ENCODE measurements at regions not wholly inside any gene's neighbourhood (a gene's known extent, or its start where the extent isn't known, plus 50 kb on each side); places are given as distances from the start of the nearest gene placed in this dataset.
A peak's percentile ranks its signal among the peaks of the same experiment; 100 is the strongest.
"Not testable (repeated sequence)": the region's sequence is repeated elsewhere in the genome, so short reads cannot be mapped to it uniquely, and the experiment has no call there.

GRCh38 chr10:8168836-8169235 is 114.3 kb downstream of the GATA3 start:
- no peaks in the 10 kb centered on the region for H3K36me3 ChIP-seq
- H3K9me3 ChIP-seq = no peaks in the 10 kb centered on the region
- no peak overlapping the region for H3K4me3 ChIP-seq
- no peak overlapping the region for H3K27ac ChIP-seq
- H3K27me3 ChIP-seq = no peaks in the 10 kb centered on the region
- no peaks in the 10 kb centered on the region for H3K4me1 ChIP-seq
- no peak for DNase-seq
- no peak for TF ChIP-seq POLR2A (IDR thresholded peaks at IDR 0.05)
- TF ChIP-seq, protein P1, sequence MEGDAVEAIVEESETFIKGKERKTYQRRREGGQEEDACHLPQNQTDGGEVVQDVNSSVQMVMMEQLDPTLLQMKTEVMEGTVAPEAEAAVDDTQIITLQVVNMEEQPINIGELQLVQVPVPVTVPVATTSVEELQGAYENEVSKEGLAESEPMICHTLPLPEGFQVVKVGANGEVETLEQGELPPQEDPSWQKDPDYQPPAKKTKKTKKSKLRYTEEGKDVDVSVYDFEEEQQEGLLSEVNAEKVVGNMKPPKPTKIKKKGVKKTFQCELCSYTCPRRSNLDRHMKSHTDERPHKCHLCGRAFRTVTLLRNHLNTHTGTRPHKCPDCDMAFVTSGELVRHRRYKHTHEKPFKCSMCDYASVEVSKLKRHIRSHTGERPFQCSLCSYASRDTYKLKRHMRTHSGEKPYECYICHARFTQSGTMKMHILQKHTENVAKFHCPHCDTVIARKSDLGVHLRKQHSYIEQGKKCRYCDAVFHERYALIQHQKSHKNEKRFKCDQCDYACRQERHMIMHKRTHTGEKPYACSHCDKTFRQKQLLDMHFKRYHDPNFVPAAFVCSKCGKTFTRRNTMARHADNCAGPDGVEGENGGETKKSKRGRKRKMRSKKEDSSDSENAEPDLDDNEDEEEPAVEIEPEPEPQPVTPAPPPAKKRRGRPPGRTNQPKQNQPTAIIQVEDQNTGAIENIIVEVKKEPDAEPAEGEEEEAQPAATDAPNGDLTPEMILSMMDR (IDR thresholded peaks at IDR 0.05) = no peak

DNA sequence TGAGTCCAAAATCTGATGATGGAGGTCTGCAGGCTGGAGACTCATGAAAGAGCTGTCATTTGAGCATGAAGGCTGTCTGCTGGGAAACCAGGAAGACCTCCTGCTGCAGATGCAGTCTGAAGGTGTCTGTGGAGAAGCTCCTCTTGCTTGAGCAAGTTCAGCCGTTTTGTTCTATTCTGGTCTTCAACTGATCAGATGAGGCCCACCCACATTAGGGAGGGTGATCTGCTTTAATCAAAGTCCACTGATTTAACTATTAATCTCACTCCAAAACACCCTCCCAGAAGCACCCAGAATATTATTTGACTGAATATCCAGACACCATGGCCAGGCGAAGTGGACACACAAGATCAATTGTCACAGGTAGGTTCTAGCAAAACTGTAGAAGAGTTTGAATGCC is 116.5 kb downstream of the GATA3 start:
- TF ChIP-seq POLR2A (IDR thresholded peaks at IDR 0.05) = no peak
- TF ChIP-seq, protein P1 (IDR thresholded peaks at IDR 0.05) = no peak
- no peaks in the 10 kb centered on the region for H3K9me3 ChIP-seq
- no peak overlapping the region for H3K27ac ChIP-seq
- H3K27me3 ChIP-seq = no peaks in the 10 kb centered on the region
- H3K36me3 ChIP-seq = no peaks in the 10 kb centered on the region
- H3K4me3 ChIP-seq = no peak overlapping the region
- no peaks in the 10 kb centered on the region for H3K4me1 ChIP-seq
- no peak for DNase-seq

- H3K9me3 ChIP-seq = no peaks in the 10 kb centered on the region
- no peak for TF ChIP-seq POLR2A (IDR thresholded peaks at IDR 0.05)
- TF ChIP-seq, protein P1 (IDR thresholded peaks at IDR 0.05) = no peak
- DNase-seq = no peak
- no peaks in the 10 kb centered on the region for H3K4me1 ChIP-seq
- no peaks in the 10 kb centered on the region for H3K27me3 ChIP-seq
- no peak overlapping the region for H3K4me3 ChIP-seq
- no peaks in the 10 kb centered on the region for H3K36me3 ChIP-seq
- H3K27ac ChIP-seq = no peak overlapping the region
Observed at GRCh38 chr10:8172604-8173003, 118.1 kb downstream of the GATA3 start.

GRCh38 chr10:8173243-8173865 is 118.9 kb downstream of the GATA3 start:
- no peaks in the 10 kb centered on the region for H3K4me1 ChIP-seq
- TF ChIP-seq, protein P1 (IDR thresholded peaks at IDR 0.05) = no peak
- TF ChIP-seq POLR2A (IDR thresholded peaks at IDR 0.05) = no peak

DNA sequence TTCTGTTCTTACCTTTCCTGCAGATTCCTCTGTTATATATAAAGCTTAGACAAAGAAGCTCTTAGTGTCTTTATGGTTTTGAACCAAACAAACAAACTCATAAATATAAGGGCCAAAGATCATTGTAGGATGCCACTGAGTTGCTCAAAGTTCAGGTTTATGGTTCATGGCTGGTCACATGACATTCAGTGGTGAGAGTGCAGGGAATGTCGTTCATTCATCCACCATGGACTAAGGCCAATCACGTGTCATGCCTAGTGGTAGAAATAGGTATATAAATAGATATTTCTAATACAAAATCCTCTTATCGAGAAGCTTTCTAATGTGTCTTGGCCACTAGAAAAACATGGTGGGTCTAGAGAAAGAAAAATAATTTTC is 119.4 kb downstream of the GATA3 start:
- peak in 1 of 3 donors; percentile 50 for DNase-seq
- no peak overlapping the region for H3K27ac ChIP-seq
- TF ChIP-seq POLR2A (IDR thresholded peaks at IDR 0.05) = no peak
- TF ChIP-seq, protein P1 (IDR thresholded peaks at IDR 0.05) = peak in 2 of 6 experiments; percentile 2 to 27

More at GRCh38 chr10:8173243-8173865, 118.9 kb downstream of the GATA3 start:
- Histone ChIP-seq H3K27me3 (no peaks in the 10 kb centered on the region), H3K36me3 (no peaks in the 10 kb centered on the region), H3K9me3 (no peaks in the 10 kb centered on the region), H3K4me3 (no peak overlapping the region), H3K27ac (peak overlapping the region in 1 of 4 donors; percentile 35)
- DNase-seq = no peak

GRCh38 chr10:8174762-8175161 is 120.3 kb downstream of the GATA3 start:
- TF ChIP-seq, protein P1 (IDR thresholded peaks at IDR 0.05) = no peak
- H3K4me1 ChIP-seq = no peaks in the 10 kb centered on the region
- no peaks in the 10 kb centered on the region for H3K36me3 ChIP-seq
- H3K4me3 ChIP-seq = no peak overlapping the region
- H3K9me3 ChIP-seq = no peaks in the 10 kb centered on the region
- DNase-seq = no peak
- H3K27ac ChIP-seq = no peak overlapping the region
- no peaks in the 10 kb centered on the region for H3K27me3 ChIP-seq

More for the DNA sequence above, 119.4 kb downstream of the GATA3 start:
- no peaks in the 10 kb centered on the region for H3K36me3 ChIP-seq
- H3K4me3 ChIP-seq = no peak overlapping the region
- no peaks in the 10 kb centered on the region for H3K27me3 ChIP-seq
- no peaks in the 10 kb centered on the region for H3K4me1 ChIP-seq
- no peaks in the 10 kb centered on the region for H3K9me3 ChIP-seq

- not testable (repeated sequence) for H3K4me1 ChIP-seq, H3K4me3 ChIP-seq, H3K27me3 ChIP-seq, DNase-seq, H3K9me3 ChIP-seq, H3K27ac ChIP-seq, H3K36me3 ChIP-seq
Observed at GRCh38 chr10:8177526-8177925, 123.0 kb downstream of the GATA3 start.

DNA sequence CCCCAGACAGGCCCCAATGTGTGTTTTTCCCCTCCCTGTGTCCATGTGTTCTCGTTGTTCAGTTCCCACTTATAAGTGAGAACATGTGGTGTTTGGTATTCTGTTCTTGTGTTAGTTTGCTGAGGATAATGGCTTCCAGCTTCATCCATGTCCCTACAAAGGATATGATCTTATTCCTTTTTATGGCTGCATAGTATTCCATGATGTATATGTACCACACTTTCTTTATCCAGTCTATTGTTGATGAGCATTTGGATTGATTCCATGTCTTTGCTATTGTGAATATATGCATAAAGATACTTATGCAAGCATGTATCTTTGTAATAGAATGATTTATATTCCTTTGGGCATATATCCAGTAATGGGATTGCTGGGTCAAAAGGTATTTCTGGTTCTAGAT is 125.3 kb downstream of the GATA3 start:
- not testable (repeated sequence) for H3K27me3 ChIP-seq, H3K4me1 ChIP-seq, H3K4me3 ChIP-seq, DNase-seq, H3K9me3 ChIP-seq, H3K27ac ChIP-seq, H3K36me3 ChIP-seq
